HG02623 (cell line): ENCODE measurements at regions not wholly inside any gene's neighbourhood (a gene's known extent, or its start where the extent isn't known, plus 50 kb on each side); places are given as distances from the start of the nearest gene placed in this dataset.

Source experiments
- ATAC-seq: cut with Tn5 transposase; IDR thresholded peaks from one replicate; pipeline ENCODE4 v1.9.1; 2021; ENCODE audit warnings: moderate library complexity; ENCODE audit not compliant: unreplicated experiment

DNA sequence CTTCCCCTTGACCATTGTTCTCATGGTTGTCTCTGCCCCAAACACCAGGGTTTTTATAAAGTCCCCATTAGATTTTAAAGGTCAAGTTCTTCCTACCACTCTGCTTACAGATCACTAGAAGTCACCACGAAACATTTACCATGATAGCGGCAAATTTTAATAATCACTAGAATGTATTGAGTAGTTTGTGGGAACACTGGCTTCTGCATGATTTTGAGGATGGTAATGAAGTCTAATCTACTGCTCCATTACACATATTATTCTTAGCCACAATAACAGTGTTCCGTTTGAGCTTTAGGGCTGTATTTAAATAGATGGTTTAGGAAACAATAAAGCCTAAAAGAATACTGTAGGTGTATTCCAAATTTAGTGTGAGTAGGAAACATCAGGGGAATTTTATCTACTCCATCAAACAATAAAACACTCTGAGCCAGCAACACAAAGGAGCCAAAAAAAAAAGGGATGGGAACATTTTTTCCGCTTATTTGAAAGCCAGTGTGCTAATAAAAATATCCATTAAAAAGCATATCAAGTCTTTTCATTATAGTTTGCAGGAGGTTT lies 49.7 kb downstream of the KLF12 start:
- ATAC-seq: no peak

DNA sequence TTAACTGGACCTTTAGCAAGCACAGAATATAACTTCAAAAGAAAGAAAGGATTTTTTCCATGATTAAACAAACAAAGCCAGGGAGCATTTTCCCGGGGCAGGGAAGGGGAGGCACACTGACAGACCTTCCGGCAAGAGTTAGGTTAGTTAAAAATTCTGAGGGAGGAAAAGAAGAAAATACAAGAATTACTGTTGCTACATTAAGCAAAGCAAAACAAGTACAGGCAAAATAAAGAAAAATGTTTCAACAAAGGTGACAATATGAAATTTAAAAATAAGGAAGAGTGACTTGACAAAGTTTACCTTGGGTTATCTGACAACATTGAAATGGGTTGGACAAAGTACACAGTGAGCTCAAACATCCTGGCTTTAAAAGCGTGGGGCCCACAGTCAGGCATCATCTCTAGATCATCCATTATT lies 51.5 kb downstream of the KLF12 start:
- no peak for ATAC-seq

DNA sequence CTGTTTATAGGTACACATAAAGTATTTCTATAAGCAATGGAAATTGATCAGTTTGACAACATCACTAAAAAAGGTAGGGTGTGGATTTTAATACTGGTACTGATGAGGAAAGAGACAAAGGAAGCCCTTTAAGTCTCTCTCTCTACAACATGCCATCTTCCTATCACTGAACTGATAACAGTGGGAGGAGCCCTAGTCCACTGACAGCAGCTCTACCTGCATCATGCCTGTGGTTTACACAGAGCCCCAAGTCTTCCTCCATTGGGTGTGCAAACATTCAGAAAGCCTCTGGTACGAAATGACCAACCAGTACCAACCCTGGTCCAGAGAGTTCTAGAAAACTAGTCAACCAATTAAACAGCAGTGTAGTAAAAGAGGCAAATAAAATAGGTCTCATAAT lies 53.4 kb downstream of the KLF12 start:
- no peak for ATAC-seq

DNA sequence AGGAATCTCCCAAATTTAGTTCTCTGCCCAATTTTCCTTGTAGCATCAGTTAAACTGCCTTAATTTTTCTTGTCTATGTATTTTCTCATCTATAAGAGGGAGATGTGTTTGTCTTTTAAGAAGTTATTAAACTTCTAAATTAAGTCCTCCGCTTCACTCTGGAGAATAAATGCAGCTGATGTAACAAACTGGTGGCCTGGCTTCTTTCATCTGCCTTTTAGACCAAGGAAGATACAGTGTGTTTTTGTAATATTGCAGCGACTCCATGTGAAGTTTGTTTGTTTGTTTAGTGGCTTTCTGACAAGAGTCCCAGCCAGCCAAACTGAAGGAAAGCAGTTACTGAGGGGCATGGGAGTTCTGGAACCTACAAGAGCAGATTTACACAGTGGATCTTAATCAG lies 56.4 kb downstream of the KLF12 start:
- ATAC-seq: no peak

DNA sequence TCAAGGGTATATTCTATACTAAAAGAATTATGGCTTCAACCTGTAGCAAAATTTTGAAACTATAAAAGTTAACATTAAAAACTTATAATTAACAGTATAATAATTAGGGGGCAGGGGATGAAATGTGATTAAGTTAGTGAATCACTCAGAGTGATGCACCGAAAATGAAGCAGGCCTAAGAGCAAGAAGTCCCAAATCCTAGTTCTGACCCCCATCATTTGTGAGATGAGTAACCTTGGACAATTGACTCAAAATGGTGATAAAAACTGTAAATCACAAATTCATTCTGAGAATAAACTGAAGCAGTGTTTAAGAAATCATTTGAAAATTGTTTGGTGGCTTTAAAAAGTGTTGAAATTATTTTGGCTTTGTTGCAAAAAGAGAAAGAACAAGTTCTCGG lies 56.8 kb downstream of the KLF12 start:
- ATAC-seq: no peak

DNA sequence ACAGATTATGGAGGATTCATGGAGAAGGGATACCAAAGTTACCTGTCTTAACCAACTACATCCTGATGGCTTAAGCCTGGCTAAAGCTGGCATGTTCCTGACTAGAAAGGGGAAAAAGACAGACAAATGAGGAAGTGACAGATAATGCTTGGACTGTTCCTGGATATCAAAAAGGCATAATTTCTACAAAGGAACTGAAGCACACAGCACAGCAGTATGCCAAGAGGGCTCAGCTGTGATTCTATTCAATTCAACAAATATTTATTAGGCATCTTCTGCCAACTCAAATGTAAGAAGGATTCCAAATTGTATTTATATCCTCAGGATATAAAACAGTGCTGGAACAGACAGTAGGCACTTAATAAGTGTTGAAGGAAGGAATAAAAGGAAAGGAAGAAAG lies 59.5 kb downstream of the KLF12 start:
- ATAC-seq: no peak

DNA sequence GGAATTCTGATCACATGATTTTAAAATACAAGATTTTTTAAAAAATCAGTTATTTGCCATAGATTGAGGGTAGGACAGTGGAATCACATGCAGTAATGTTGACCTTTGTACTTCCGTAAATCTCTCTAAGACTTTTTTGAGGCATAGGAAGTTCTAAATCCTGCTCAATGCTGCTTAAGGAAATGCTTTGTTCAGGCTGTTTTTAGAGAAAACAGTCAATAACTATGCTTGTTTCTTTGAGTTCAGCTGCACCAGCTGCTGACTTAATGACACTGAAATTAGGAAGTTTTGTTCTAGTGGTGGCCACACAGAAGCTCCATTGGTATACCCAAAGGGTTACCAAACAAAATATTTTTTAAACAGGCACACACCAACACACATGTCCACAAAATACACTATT lies 60.9 kb downstream of the KLF12 start:
- no peak for ATAC-seq

DNA sequence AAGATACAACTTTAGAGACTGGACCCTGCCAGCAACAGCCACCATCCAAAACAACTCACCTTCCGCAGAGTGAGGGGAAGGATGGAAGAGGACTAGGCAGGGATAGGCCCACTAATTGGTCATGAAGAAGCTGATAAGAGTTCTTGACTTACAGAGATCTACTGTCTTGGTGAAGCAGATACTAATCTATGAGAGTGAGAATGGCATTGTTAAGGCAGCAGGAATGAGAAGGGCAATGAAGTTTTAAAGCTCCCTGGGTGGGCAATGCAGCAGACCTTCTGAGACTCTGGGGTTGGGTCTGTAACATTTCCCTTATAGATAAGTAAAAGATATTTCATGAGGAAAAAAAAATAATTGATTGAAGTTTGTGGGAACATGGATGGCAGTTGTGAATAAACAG lies 63.7 kb downstream of the KLF12 start:
- no peak for ATAC-seq

DNA sequence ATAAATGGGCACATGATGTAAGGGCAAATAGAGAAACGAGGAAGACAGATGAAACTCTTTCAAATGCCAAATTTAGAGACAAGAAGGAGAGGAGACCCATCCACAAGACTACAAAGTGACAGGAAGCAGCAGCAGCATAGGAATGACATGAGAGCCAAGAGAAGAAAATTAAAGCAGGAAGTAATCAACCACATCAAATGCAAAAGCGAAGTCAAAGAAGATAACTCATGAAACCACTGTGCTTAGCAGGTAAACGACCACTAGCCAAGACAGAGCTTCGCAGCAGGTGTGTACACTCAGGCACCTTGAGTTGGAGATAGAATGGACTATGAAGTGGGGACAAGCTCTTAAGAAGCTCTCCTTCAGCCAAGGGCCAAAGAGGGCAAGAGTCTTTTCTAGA lies 64.1 kb downstream of the KLF12 start:
- ATAC-seq: no peak

DNA sequence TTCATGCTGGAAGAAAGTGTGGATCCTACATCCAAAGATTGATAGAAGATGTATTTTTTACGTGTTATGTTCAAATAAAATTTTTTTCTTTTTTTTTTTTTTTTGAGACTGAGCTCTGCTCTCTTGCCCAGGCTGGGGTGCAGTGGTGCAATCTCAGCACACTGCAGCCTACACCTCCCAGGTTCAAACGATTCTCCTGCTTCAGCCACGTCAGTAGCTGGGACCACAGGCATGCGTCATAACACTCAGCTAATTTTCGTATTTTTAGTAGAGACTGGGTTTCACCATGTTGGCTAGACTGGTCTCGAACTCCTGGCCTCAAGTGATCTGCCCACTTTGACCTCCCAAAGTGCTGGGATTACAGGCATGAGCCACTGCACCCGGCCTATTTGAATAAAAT lies 65.7 kb downstream of the KLF12 start:
- no peak for ATAC-seq

DNA sequence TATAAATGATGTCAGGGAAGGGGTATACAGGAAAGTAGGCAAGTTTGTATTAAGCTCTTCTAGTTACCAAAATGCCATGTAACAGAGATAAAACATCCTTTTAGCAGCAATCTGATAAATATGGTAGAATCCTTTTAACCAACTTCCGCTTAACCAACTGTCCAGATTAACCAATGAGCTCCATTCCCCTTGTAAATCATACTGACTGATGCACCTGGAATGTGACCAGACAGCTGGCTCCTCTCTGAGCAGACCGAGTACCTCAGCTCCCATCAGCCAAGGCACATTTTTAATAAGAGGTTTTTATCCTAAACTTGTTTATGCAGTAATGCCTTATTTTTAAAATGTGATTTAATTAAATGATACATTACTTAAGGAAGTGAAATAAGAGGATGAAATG lies 66.4 kb downstream of the KLF12 start:
- ATAC-seq: no peak

DNA sequence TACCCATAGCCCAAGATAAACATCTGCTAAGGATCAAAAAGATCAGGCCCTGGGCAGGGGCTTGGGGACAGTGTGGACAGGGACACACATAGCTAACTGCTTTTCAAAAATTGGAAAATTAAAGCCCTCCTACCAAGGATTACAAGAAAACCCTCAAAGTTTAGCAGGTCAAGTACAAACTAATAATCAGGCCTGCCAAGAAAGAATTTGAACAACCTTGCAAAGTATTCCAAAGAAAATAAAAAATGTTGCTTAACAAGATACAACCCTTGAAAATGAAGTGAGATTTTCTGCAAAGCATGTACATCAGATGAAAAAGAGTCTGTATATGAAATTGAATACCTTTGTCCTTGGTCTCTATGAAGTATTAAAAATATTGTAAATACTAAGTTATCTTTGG lies 67.3 kb downstream of the KLF12 start:
- no peak for ATAC-seq

DNA sequence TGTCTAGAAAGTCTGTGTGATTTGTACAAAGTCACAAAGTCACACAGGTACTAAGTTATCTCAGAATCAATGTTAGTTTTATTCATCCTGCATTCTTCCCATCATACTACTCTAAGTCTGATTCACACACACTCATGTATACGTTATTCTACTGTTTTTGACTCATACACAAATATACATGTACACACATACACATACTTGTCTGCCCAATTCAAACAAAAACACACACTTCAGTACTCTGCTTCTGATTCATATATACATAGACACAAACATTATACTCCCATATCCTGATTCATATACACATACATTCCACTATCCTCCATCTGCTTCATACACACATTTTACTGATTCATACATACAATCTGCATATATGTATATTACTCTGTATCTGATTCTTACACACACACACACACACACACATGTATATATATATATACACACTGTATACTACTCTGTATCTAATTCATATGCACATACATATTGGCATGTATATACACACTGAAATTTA lies 69.3 kb downstream of the KLF12 start:
- ATAC-seq: no peak

DNA sequence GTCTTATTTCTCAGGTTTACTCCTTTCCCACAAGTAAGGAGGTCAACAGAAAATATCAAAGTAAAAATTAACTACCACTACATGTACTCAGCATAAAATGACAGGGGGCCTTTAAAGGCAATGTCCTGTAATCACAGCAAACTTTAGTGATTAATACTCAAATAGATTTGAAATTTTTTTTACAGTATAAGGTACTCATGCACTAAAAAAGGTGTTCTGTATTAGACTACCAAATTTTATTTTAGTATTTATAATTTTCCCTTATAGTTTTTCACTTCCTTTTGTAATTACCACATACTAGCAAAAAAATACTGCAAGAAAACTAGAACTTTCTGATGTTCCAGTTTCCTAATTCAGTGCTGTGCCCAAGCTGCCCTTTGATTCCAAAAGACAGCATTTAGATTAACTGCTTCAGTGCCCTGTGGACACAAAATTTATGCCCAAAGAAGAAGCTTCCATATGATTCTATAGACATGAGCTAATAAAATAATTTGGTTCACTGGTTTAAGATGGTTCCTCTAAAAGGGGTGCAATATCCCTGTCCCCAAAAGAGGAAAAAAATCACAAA lies 70.6 kb downstream of the KLF12 start:
- ATAC-seq: no peak

DNA sequence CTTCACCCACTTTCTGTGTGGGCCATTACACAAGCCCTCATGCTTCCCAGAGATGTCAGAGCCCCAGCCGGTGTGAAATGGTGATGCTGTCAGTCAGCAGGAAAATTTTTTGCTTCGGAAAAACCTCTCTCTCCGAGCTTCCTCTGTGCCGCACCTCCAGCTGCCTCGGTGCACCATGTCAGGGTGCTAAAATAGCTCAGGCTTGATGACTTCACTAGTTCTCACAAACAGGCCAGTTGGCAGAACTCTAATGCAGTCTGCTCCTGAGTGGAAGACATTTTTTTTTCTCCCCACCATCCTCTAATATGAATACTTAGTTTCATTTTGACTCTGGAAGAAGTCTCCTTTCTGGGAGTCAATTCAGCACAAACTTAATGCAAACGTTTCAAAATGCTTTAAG lies 71.3 kb downstream of the KLF12 start:
- peak; percentile 77 for ATAC-seq

DNA sequence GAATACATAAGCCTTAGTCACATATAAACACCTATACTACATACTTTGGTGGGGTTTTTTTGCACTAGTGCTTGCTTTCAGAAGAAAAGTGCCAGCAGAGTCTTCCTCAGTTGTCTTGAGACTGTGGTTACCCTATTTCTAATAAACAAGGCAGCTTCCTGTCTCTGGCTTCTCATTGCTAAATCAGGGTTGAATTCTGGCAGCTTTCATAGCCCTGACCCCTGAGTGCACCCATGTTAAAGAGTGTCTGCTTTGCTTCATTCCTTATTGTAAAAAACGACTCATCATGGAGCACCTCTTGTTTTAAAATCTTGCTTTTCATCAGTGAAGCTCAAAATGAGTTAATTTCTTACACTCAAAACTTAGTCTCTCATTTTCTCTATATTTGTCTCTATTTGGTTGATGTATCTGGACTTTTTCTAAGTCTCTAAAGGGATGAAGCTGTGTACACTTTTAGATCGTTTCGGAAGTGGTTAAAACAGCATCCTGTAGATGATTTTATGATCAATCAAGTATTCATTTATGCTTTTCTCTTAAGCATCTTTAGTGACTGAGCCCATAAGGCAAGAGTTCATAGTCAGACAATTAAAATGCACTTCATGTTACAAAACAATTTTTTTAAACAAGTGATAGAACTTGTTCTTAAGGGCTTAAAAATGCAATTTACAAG lies 72.1 kb downstream of the KLF12 start:
- ATAC-seq: peak; percentile 64

DNA sequence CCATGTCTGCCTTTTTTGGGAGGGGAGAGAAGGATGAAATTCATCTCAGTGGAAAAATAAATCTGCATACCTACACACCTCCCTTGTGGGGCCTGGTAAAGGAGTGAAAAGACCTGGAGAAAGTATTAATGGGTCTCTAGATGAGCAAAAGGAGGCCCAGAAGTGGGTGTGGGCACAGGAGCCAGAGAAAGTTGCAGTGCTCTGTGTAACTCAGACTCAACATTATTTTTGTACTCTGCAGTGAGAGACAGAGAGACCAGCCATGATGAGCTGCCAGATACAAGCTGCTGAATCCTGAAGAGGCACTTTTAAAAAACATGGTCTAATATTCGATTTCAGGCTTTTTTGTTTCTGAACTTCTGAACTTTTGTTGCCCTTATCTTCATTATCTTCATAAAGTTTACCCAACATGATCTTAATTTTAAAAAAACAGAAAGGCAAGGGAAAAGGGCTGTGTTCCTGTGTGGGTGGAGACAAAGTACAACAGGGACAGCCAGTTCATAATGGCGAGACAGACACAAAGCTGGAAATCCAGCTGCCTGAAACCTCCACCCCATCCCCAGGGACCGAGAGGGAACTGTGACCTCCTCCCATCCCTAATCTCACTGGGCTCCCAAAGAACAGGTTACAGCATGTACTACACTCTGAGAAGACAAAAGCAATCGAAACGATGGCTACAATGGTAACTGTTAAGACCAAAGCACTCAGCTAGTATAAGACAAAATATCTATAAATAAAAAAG lies 77.2 kb downstream of the KLF12 start:
- no peak for ATAC-seq

DNA sequence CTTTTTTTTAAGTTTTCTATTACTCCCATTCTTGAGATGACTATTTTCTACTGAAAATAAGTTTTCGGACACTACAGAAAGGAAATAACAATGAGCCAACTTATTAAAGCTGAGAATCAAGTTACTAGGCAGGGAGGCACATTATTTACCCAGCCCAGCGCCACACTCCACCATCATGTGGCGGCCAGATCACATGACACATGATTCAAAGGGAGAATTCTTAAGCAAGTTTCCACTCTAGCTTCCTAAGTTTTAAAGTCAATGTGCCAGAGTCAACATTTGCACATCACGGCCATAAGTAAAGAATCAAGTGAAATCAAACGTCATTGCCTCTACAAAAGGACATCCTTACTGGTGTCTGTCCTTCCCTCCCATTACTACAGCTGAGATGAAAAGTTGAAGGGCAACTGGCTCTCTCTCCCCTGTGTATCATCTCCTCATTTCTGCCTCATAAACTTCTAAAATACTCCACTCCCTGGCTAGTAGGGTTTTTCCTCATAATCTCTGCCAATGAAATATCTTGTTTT lies 81.7 kb downstream of the KLF12 start:
- no peak for ATAC-seq

DNA sequence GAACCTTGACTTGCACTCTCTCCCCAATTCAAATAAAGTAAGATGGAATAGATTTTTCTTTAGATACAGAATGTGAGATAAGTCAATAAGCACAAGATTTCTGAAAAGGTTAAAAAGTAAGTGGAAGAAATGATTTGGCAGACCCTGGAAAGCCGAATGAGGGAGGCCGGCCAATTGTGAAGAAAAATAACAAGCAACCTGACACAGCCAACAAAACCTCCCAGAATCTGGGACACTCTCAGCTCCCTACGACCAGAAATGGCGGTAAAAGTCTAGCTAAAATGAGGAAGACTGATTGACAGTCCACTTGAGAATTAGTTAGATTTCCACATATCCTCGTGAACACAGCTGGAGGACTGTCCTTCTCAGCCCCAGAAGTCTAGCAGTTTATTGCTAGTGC lies 85.4 kb downstream of the KLF12 start:
- ATAC-seq: no peak

DNA sequence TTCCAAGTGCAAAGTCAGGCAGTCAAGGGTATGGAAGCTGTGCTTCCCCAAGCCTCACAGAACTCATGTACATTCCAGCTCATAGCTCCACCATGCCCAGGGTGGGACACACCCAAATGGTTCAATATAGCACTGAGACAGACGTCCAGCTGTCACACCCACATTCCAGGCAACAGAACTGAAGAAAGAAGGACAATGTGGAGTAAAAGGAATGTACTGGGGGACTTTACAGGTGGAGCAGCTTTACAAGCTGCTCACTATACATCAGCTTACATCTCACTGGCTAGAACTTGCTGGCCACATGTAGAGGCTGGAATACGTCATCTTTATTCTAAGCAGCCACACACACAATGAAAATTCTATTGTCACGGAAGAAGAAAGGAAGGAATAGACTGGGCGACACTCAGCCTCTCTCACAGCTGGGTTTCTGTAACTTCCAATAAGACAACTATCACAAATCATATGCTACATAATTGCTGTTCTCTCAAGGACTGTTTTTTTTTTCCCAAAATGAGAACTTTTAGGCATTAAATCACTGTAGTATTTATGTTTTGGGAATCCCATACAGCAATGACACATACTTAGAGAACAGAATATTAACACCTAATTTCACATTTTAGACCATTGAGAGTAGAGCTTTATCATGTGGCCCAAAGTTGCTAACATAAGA lies 86.1 kb downstream of the KLF12 start:
- ATAC-seq: no peak

DNA sequence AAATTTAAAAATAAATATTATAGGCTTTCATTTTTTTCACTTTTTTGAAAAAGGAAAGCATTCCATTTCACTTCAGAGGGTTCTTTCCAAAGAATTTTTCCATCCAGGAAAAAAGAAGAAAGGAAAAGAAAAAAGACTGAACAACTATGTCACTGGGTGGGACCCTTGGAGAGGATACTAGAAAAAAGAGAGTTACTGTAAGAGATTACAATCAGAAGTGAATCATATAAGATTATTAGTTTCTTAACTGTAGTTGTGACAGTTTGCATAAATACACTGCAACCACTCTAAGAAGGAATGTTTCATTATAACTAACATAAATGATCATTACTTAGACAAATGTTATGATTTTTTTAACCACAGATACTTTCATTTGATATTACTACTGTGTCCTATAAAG lies 87.8 kb downstream of the KLF12 start:
- no peak for ATAC-seq
